Mesendoderm (in vitro differentiated cells): ENCODE measurements at regions not wholly inside any gene's neighbourhood (a gene's known extent, or its start where the extent isn't known, plus 50 kb on each side); places are given as distances from the start of the nearest gene placed in this dataset.

ENCODE experiments used
- DNase-seq: peaks from one replicate; pipeline ENCODE4 v3.0.0; 2013
- H2AK5ac ChIP-seq: 2 replicates; pipeline ENCODE4 v1.6.1; 2013; ENCODE audit warnings: low read length, inconsistent platforms
- H2BK120ac ChIP-seq: 2 replicates; pipeline ENCODE4 v1.6.1; 2013; ENCODE audit warnings: low read depth, mild to moderate bottlenecking, low read length, moderate library complexity, mixed read lengths
- H2BK15ac ChIP-seq: replicated peaks from 2 replicates; pipeline ENCODE4 v1.6.1; 2013; ENCODE audit warnings: low read depth, mild to moderate bottlenecking, moderate library complexity
- H2BK5ac ChIP-seq: 2 replicates; pipeline ENCODE4 v1.6.1; 2013; ENCODE audit warnings: low read length, inconsistent platforms
- H3K18ac ChIP-seq: 2 replicates; pipeline ENCODE4 v1.6.1; 2013; ENCODE audit warnings: mild to moderate bottlenecking, low read length, mixed read lengths
- H3K23ac ChIP-seq: one replicate; pipeline ENCODE4 v1.6.1; 2013; ENCODE audit warnings: low read length
- H3K27ac ChIP-seq: 2 replicates; pipeline ENCODE4 v1.5.1; 2013; ENCODE audit warnings: low read depth, mild to moderate bottlenecking, inconsistent platforms, low read length, moderate library complexity
- H3K27me3 ChIP-seq: 2 replicates; pipeline ENCODE4 v1.6.1; 2013; ENCODE audit warnings: low read length, control low read depth, mild to moderate bottlenecking, inconsistent platforms; ENCODE audit not compliant: insufficient read depth, poor library complexity
- H3K36me3 ChIP-seq: 2 replicates; pipeline ENCODE4 v1.6.1; 2013; ENCODE audit warnings: low read length, inconsistent platforms; ENCODE audit not compliant: control insufficient read depth, insufficient read depth
- H3K4ac ChIP-seq: one replicate; pipeline ENCODE4 v1.6.1; 2013; ENCODE audit warnings: low read depth, mild to moderate bottlenecking, low read length, moderate library complexity
- H3K4me1 ChIP-seq: 2 replicates; pipeline ENCODE4 v1.6.1; 2013; ENCODE audit warnings: low read depth, low read length, inconsistent platforms; ENCODE audit not compliant: control insufficient read depth
- H3K4me2 ChIP-seq: 2 replicates; pipeline ENCODE4 v1.6.1; 2013; ENCODE audit warnings: low read length
- H3K4me3 ChIP-seq: 2 replicates; pipeline ENCODE4 v1.5.1; 2013; ENCODE audit warnings: mild to moderate bottlenecking, low read length
- H3K56ac ChIP-seq: one replicate; pipeline ENCODE4 v1.6.1; 2013; ENCODE audit warnings: low read length
- H3K79me1 ChIP-seq: 2 replicates; pipeline ENCODE4 v1.6.1; 2013; ENCODE audit warnings: low read length, inconsistent platforms
- H3K79me2 ChIP-seq: 2 replicates; pipeline ENCODE4 v1.6.1; 2013; ENCODE audit warnings: mild to moderate bottlenecking, low read length; ENCODE audit not compliant: control insufficient read depth, insufficient read depth
- H3K9ac ChIP-seq: 2 replicates; pipeline ENCODE4 v1.6.1; 2013; ENCODE audit warnings: low read length, inconsistent platforms
- H4K5ac ChIP-seq: one replicate; pipeline ENCODE4 v1.6.1; 2013; ENCODE audit warnings: low read length
- H4K8ac ChIP-seq: one replicate; pipeline ENCODE4 v1.6.1; 2013; ENCODE audit warnings: low read depth, mild to moderate bottlenecking, control low read depth, low read length, moderate library complexity
- WGBS: extraction: QIAGEN DNeasy Blood & Tissue Kit; methylation state at CpG from one replicate; pipeline ENCODE4 v1.1.7; 2013; ENCODE audit warnings: low lambda C conversion rate, missing lambda C conversion rate; ENCODE audit not compliant: insufficient coverage; ENCODE audit errors: extremely low coverage; 5-methylcytosine and 5-hydroxymethylcytosine counted together

GRCh38 chr20:6426287-6426891, 303.6 kb upstream of the FERMT1 start:
- Histone ChIP-seq H4K8ac (no peak overlapping the region), H4K5ac (no peak overlapping the region), H3K18ac (no peak overlapping the region), H3K4me3 (no peak overlapping the region), H3K56ac (no peak overlapping the region), H3K9ac (no peak overlapping the region), H2BK15ac (no peak overlapping the region), H3K4me2 (no peak overlapping the region), H2AK5ac (no peak overlapping the region), H3K36me3 (no peaks in the 10 kb centered on the region), H3K23ac (no peak overlapping the region), H3K79me2 (no peaks in the 10 kb centered on the region), H3K79me1 (no peaks in the 10 kb centered on the region), H3K27ac (no peak overlapping the region), H2BK5ac (no peak overlapping the region), H3K4me1 (no peaks in the 10 kb centered on the region), H2BK120ac (no peak overlapping the region), H3K4ac (no peak overlapping the region), H3K27me3 (no peaks in the 10 kb centered on the region)
- WGBS, result no CpG with 5 or more reads among the region's 1 CpG
- no peak for DNase-seq

- no peak for DNase-seq
- no peaks in the 10 kb centered on the region for H3K79me2 ChIP-seq
- WGBS, result no CpG with 5 or more reads among the region's 8 CpGs
- H2AK5ac ChIP-seq, result no peak overlapping the region
- H3K23ac ChIP-seq, result no peak overlapping the region
- H2BK5ac ChIP-seq, result no peak overlapping the region
- H3K4me3 ChIP-seq, result no peak overlapping the region
- no peak overlapping the region for H2BK120ac ChIP-seq
- no peak overlapping the region for H4K5ac ChIP-seq
- no peak overlapping the region for H2BK15ac ChIP-seq
- no peaks in the 10 kb centered on the region for H3K36me3 ChIP-seq
- no peaks in the 10 kb centered on the region for H3K27me3 ChIP-seq
- H3K56ac ChIP-seq, result no peak overlapping the region
- no peaks in the 10 kb centered on the region for H3K79me1 ChIP-seq
- H3K9ac ChIP-seq, result no peak overlapping the region
- H3K4ac ChIP-seq, result no peak overlapping the region
- H3K27ac ChIP-seq, result no peak overlapping the region
- no peaks in the 10 kb centered on the region for H3K4me1 ChIP-seq
- no peak overlapping the region for H4K8ac ChIP-seq
- no peak overlapping the region for H3K4me2 ChIP-seq
- H3K18ac ChIP-seq, result no peak overlapping the region
These were observed 298.8 kb upstream of the FERMT1 start for GRCh38 chr20:6421321-6422248.

GRCh38 chr20:6420336-6420735, 297.5 kb upstream of the FERMT1 start:
- H4K5ac ChIP-seq, result no peak overlapping the region
- H3K27ac ChIP-seq, result no peak overlapping the region
- WGBS, result no CpG with 5 or more reads among the region's 1 CpG

GRCh38 chr20:6418732-6419131, 295.9 kb upstream of the FERMT1 start:
- Histone ChIP-seq H2BK5ac (no peak overlapping the region), H3K23ac (no peak overlapping the region), H3K4me3 (no peak overlapping the region), H4K5ac (no peak overlapping the region), H3K56ac (no peak overlapping the region), H3K18ac (no peak overlapping the region), H2BK15ac (no peak overlapping the region), H3K9ac (no peak overlapping the region), H3K4me1 (no peaks in the 10 kb centered on the region), H3K4me2 (no peak overlapping the region), H4K8ac (no peak overlapping the region), H3K27me3 (no peaks in the 10 kb centered on the region), H2AK5ac (no peak overlapping the region), H3K27ac (no peak overlapping the region), H3K36me3 (no peaks in the 10 kb centered on the region), H3K79me2 (no peaks in the 10 kb centered on the region), H2BK120ac (no peak overlapping the region), H3K4ac (no peak overlapping the region), H3K79me1 (no peaks in the 10 kb centered on the region)
- DNase-seq, result no peak

More at GRCh38 chr20:6420336-6420735, 297.5 kb upstream of the FERMT1 start:
- no peaks in the 10 kb centered on the region for H3K4me1 ChIP-seq
- no peak overlapping the region for H2BK5ac ChIP-seq
- H4K8ac ChIP-seq, result no peak overlapping the region
- no peaks in the 10 kb centered on the region for H3K79me1 ChIP-seq
- no peak overlapping the region for H3K23ac ChIP-seq
- H3K27me3 ChIP-seq, result no peaks in the 10 kb centered on the region
- no peak overlapping the region for H2AK5ac ChIP-seq
- no peak overlapping the region for H3K18ac ChIP-seq
- H3K79me2 ChIP-seq, result no peaks in the 10 kb centered on the region
- no peak for DNase-seq
- no peak overlapping the region for H3K4ac ChIP-seq
- no peaks in the 10 kb centered on the region for H3K36me3 ChIP-seq
- no peak overlapping the region for H3K56ac ChIP-seq
- H2BK120ac ChIP-seq, result no peak overlapping the region
- H3K4me2 ChIP-seq, result no peak overlapping the region
- no peak overlapping the region for H3K9ac ChIP-seq
- H2BK15ac ChIP-seq, result no peak overlapping the region
- no peak overlapping the region for H3K4me3 ChIP-seq

- Histone ChIP-seq H3K9ac (no peak overlapping the region), H3K4ac (no peak overlapping the region), H3K36me3 (no peaks in the 10 kb centered on the region), H2BK120ac (no peak overlapping the region), H4K5ac (no peak overlapping the region), H3K56ac (no peak overlapping the region), H3K23ac (no peak overlapping the region), H3K4me3 (no peak overlapping the region), H3K27me3 (no peaks in the 10 kb centered on the region), H4K8ac (no peak overlapping the region), H3K27ac (no peak overlapping the region), H2AK5ac (no peak overlapping the region), H3K4me2 (no peak overlapping the region), H3K79me1 (no peaks in the 10 kb centered on the region), H2BK15ac (no peak overlapping the region), H3K18ac (no peak overlapping the region), H2BK5ac (no peak overlapping the region), H3K4me1 (no peaks in the 10 kb centered on the region), H3K79me2 (no peaks in the 10 kb centered on the region)
- WGBS, result no CpG with 5 or more reads among the region's 2 CpGs
- DNase-seq, result peak; percentile 19
These were observed 293.5 kb upstream of the FERMT1 start for GRCh38 chr20:6416371-6416770.
